ENCODE measurements at regions not wholly inside any gene's neighbourhood (a gene's known extent, or its start where the extent isn't known, plus 50 kb on each side); places are given as distances from the start of the nearest gene placed in this dataset.

DNA sequence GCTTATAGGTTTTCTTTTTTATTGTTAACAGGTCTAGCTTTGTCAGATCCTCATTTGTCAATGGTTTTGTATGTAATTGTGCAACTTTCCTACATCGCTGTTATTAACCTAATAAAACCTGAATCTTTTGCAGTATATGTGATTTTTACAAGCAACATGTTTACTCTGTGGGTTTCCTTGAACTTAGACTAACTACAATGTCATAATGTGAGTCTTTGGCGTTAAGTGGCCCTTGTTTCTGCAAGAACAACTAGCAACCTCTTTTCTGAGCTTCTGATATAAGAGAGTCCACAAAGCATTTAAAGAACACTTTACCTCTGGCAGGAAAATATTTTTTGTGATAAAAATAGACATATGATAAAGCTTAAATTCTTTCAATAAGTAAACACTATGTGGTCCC is 230.3 kb upstream of the CFAP20DC start:
- no peak for TF ChIP-seq CTCF (IDR thresholded peaks at IDR 0.05)
- TF ChIP-seq POLR2A (IDR thresholded peaks at IDR 0.05) = no peak
- TF ChIP-seq EP300 (IDR thresholded peaks at IDR 0.05) = no peak
